HUES6 (cell line): ENCODE measurements at regions not wholly inside any gene's neighbourhood (a gene's known extent, or its start where the extent isn't known, plus 50 kb on each side); places are given as distances from the start of the nearest gene placed in this dataset.
"Not testable (repeated sequence)": the region's sequence is repeated elsewhere in the genome, so short reads cannot be mapped to it uniquely, and the experiment has no call there.

Experiments
- H3K27ac ChIP-seq: 2 replicates; pipeline ENCODE4 v1.7.0; 2013; ENCODE audit warnings: low read depth, mild to moderate bottlenecking, low read length, inconsistent platforms
- H3K27me3 ChIP-seq: 2 replicates; pipeline ENCODE4 v1.6.1; 2013; ENCODE audit warnings: low read length; ENCODE audit not compliant: control insufficient read depth, insufficient read depth
- H3K36me3 ChIP-seq: 2 replicates; pipeline ENCODE4 v1.6.1; 2013; ENCODE audit warnings: low read length; ENCODE audit not compliant: control insufficient read depth, insufficient read depth
- H3K4me1 ChIP-seq: 2 replicates; pipeline ENCODE4 v1.6.1; 2013; ENCODE audit warnings: low read length; ENCODE audit not compliant: control insufficient read depth, insufficient read depth
- H3K4me3 ChIP-seq: 2 replicates; pipeline ENCODE4 v1.5.1; 2013; ENCODE audit warnings: low read depth, low read length
- H3K9ac ChIP-seq: one replicate; pipeline ENCODE4 v1.6.1; 2013; ENCODE audit warnings: mild to moderate bottlenecking, low read length
- H3K9me3 ChIP-seq: 2 replicates; pipeline ENCODE4 v1.6.1; 2013; ENCODE audit warnings: low read depth, low read length; ENCODE audit not compliant: control insufficient read depth, insufficient read depth

- H3K27ac ChIP-seq, result no peak overlapping the region
- H3K27me3 ChIP-seq, result no peaks in the 10 kb centered on the region; the same call in 1 of the 2 replicates
- no peak overlapping the region for H3K9ac ChIP-seq
- no peak overlapping the region for H3K4me3 ChIP-seq
- H3K4me1 ChIP-seq, result no peaks in the 10 kb centered on the region
- no peaks in the 10 kb centered on the region for H3K36me3 ChIP-seq
- no peaks in the 10 kb centered on the region for H3K9me3 ChIP-seq
Measured at GRCh38 chr2:175353275-175353674, 171.8 kb upstream of the ATP5MC3 start.

GRCh38 chr2:175351512-175351911 lies 170.0 kb upstream of the ATP5MC3 start:
- no peak overlapping the region for H3K27ac ChIP-seq
- H3K27me3 ChIP-seq, result no peaks in the 10 kb centered on the region; the same call in 1 of the 2 replicates
- H3K36me3 ChIP-seq, result no peaks in the 10 kb centered on the region
- no peaks in the 10 kb centered on the region for H3K9me3 ChIP-seq
- H3K4me3 ChIP-seq, result no peak overlapping the region
- H3K4me1 ChIP-seq, result no peaks in the 10 kb centered on the region
- H3K9ac ChIP-seq, result no peak overlapping the region

- no peaks in the 10 kb centered on the region for H3K36me3 ChIP-seq
- no peak overlapping the region for H3K4me3 ChIP-seq
- no peak overlapping the region for H3K9ac ChIP-seq
- H3K4me1 ChIP-seq, result no peaks in the 10 kb centered on the region
- no peaks in the 10 kb centered on the region for H3K9me3 ChIP-seq
- no peaks in the 10 kb centered on the region; the same call in 1 of the 2 replicates for H3K27me3 ChIP-seq
- no peak overlapping the region for H3K27ac ChIP-seq
Measured at GRCh38 chr2:175350105-175350504, 168.6 kb upstream of the ATP5MC3 start.

GRCh38 chr2:175342085-175342484 lies 160.6 kb upstream of the ATP5MC3 start:
- H3K9me3 ChIP-seq, result no peaks in the 10 kb centered on the region
- no peak overlapping the region for H3K4me3 ChIP-seq
- H3K27me3 ChIP-seq, result no peaks in the 10 kb centered on the region
- no peak overlapping the region for H3K9ac ChIP-seq
- H3K4me1 ChIP-seq, result no peaks in the 10 kb centered on the region
- no peak overlapping the region for H3K27ac ChIP-seq
- no peaks in the 10 kb centered on the region for H3K36me3 ChIP-seq

GRCh38 chr2:175330195-175330594 lies 148.7 kb upstream of the ATP5MC3 start:
- peaks cover 22% of the 10 kb centered on the region for H3K9me3 ChIP-seq
- peaks cover 4% of the 10 kb centered on the region; the same call in 1 of the 2 replicates for H3K4me1 ChIP-seq
- H3K27ac ChIP-seq, result no peak overlapping the region
- no peaks in the 10 kb centered on the region for H3K36me3 ChIP-seq
- no peak overlapping the region for H3K9ac ChIP-seq
- no peak overlapping the region for H3K4me3 ChIP-seq
- no peaks in the 10 kb centered on the region for H3K27me3 ChIP-seq

GRCh38 chr2:175326801-175327200 lies 145.3 kb upstream of the ATP5MC3 start:
- no peak overlapping the region for H3K9ac ChIP-seq
- peaks cover 23% of the 10 kb centered on the region for H3K9me3 ChIP-seq

GRCh38 chr2:175326164-175326563 lies 144.7 kb upstream of the ATP5MC3 start:
- H3K4me1 ChIP-seq, H3K36me3 ChIP-seq, H3K9ac ChIP-seq, H3K4me3 ChIP-seq, H3K27ac ChIP-seq, H3K27me3 ChIP-seq: not testable (repeated sequence)
- peaks cover 23% of the 10 kb centered on the region for H3K9me3 ChIP-seq

More at GRCh38 chr2:175326801-175327200, 145.3 kb upstream of the ATP5MC3 start:
- Histone ChIP-seq H3K4me3 (no peak overlapping the region), H3K36me3 (no peaks in the 10 kb centered on the region), H3K27ac (no peak overlapping the region), H3K27me3 (no peaks in the 10 kb centered on the region), H3K4me1 (peaks cover 4% of the 10 kb centered on the region; the same call in 1 of the 2 replicates)

- Histone ChIP-seq H3K4me1 (no peaks in the 10 kb centered on the region), H3K9ac (no peak overlapping the region), H3K9me3 (peaks cover 23% of the 10 kb centered on the region), H3K27me3 (no peaks in the 10 kb centered on the region), H3K36me3 (no peaks in the 10 kb centered on the region), H3K27ac (no peak overlapping the region), H3K4me3 (no peak overlapping the region)
Measured at GRCh38 chr2:175323162-175323561, 141.7 kb upstream of the ATP5MC3 start.

GRCh38 chr2:175318542-175318941 lies 137.0 kb upstream of the ATP5MC3 start:
- Histone ChIP-seq H3K9ac (no peak overlapping the region), H3K9me3 (no peaks in the 10 kb centered on the region), H3K4me3 (no peak overlapping the region), H3K27me3 (no peaks in the 10 kb centered on the region), H3K36me3 (no peaks in the 10 kb centered on the region), H3K27ac (no peak overlapping the region), H3K4me1 (no peaks in the 10 kb centered on the region)

GRCh38 chr2:175317751-175318150 lies 136.2 kb upstream of the ATP5MC3 start:
- Histone ChIP-seq H3K27me3 (no peaks in the 10 kb centered on the region), H3K9ac (no peak overlapping the region)

GRCh38 chr2:175312137-175312536 lies 130.6 kb upstream of the ATP5MC3 start:
- H3K9me3 ChIP-seq, result no peaks in the 10 kb centered on the region
- no peak overlapping the region for H3K27ac ChIP-seq
- no peaks in the 10 kb centered on the region for H3K27me3 ChIP-seq

More at GRCh38 chr2:175317751-175318150, 136.2 kb upstream of the ATP5MC3 start:
- H3K9me3 ChIP-seq, result no peaks in the 10 kb centered on the region
- no peaks in the 10 kb centered on the region for H3K36me3 ChIP-seq
- no peak overlapping the region for H3K27ac ChIP-seq
- H3K4me3 ChIP-seq, result no peak overlapping the region
- H3K4me1 ChIP-seq, result no peaks in the 10 kb centered on the region

More at GRCh38 chr2:175312137-175312536, 130.6 kb upstream of the ATP5MC3 start:
- H3K9ac ChIP-seq, result no peak overlapping the region
- H3K36me3 ChIP-seq, result no peaks in the 10 kb centered on the region
- peaks cover 7% of the 10 kb centered on the region for H3K4me1 ChIP-seq
- H3K4me3 ChIP-seq, result no peak overlapping the region
